Ishikawa (cell line): ENCODE measurements at regions not wholly inside any gene's neighbourhood (a gene's known extent, or its start where the extent isn't known, plus 50 kb on each side); places are given as distances from the start of the nearest gene placed in this dataset.

Source experiments
- CEBPB ChIP-seq: IDR thresholded peaks from 2 replicates; pipeline ENCODE4 v1.6.1; 2012
- CREB1 ChIP-seq: IDR thresholded peaks from 2 replicates; pipeline ENCODE4 v1.6.1; 2012; ENCODE audit warnings: low read depth
- EGR1 ChIP-seq: IDR thresholded peaks from 2 replicates; pipeline ENCODE4 v1.6.1; 2012
- EP300 ChIP-seq: IDR thresholded peaks from 2 replicates; pipeline ENCODE4 v1.6.1; 2012; ENCODE audit warnings: borderline replicate concordance
- FOXM1 ChIP-seq: IDR thresholded peaks from 2 replicates; pipeline ENCODE4 v1.6.1; 2012; ENCODE audit warnings: low read depth, borderline replicate concordance
- MAX ChIP-seq: IDR thresholded peaks from 2 replicates; pipeline ENCODE4 v1.6.1; 2012
- NFIC ChIP-seq: IDR thresholded peaks from 2 replicates; pipeline ENCODE4 v1.6.1; 2012
- RAD21 ChIP-seq: IDR thresholded peaks from 2 replicates; pipeline ENCODE4 v1.6.1; 2012; ENCODE audit warnings: low read depth
- REST ChIP-seq: IDR thresholded peaks from 2 replicates; pipeline ENCODE4 v1.6.1; 2012; ENCODE audit warnings: low read depth, mild to moderate bottlenecking
- TAF1 ChIP-seq: IDR thresholded peaks from 2 replicates; pipeline ENCODE4 v1.6.1; 2012; ENCODE audit warnings: low read depth, mild to moderate bottlenecking
- TCF12 ChIP-seq: IDR thresholded peaks from 2 replicates; pipeline ENCODE4 v1.6.1; 2012; ENCODE audit warnings: low read depth
- TEAD4 ChIP-seq: IDR thresholded peaks from 2 replicates; pipeline ENCODE4 v1.6.1; 2012
- USF1 ChIP-seq: IDR thresholded peaks from 2 replicates; pipeline ENCODE4 v1.6.1; 2012
- YY1 ChIP-seq: IDR thresholded peaks from 2 replicates; pipeline ENCODE4 v1.6.1; 2012; ENCODE audit warnings: low read depth
- ZBTB7A ChIP-seq: IDR thresholded peaks from 2 replicates; pipeline ENCODE4 v1.6.1; 2012; ENCODE audit warnings: low read depth

GRCh38 chr2:114111329-114111728 is 221.4 kb downstream of the ACTR3 start:
- no peak for TF ChIP-seq CREB1
- no peak for TF ChIP-seq RAD21
- no peak for TF ChIP-seq CEBPB
- TF ChIP-seq REST = no peak
- TF ChIP-seq EP300 = no peak
- no peak for TF ChIP-seq ZBTB7A
- TF ChIP-seq TAF1 = no peak

- TF ChIP-seq NFIC (no peak), FOXM1 (no peak), MAX (no peak), TCF12 (no peak), TAF1 (no peak), EP300 (no peak), YY1 (no peak)
Measured at GRCh38 chr2:114113518-114113917, 223.6 kb downstream of the ACTR3 start.

GRCh38 chr2:114118088-114118487 is 228.2 kb downstream of the ACTR3 start:
- TF ChIP-seq RAD21 (no peak), REST (no peak), MAX (no peak), EP300 (no peak), CREB1 (no peak), TEAD4 (no peak), NFIC (no peak), YY1 (no peak), EGR1 (no peak), ZBTB7A (no peak), USF1 (no peak), TCF12 (no peak), TAF1 (no peak), FOXM1 (no peak), CEBPB (no peak)

GRCh38 chr2:114119862-114120261 is 230.0 kb downstream of the ACTR3 start:
- no peak for TF ChIP-seq EP300
- no peak for TF ChIP-seq MAX
- TF ChIP-seq TCF12 = no peak

- TF ChIP-seq EP300 (no peak), TEAD4 (no peak), USF1 (no peak), RAD21 (no peak), TAF1 (no peak), ZBTB7A (no peak)
Measured at GRCh38 chr2:114122930-114123329, 233.0 kb downstream of the ACTR3 start.

- no peak for TF ChIP-seq USF1
Measured at GRCh38 chr2:114123925-114124324, 234.0 kb downstream of the ACTR3 start.

GRCh38 chr2:114127372-114127771 is 237.5 kb downstream of the ACTR3 start:
- TF ChIP-seq RAD21 (no peak), TAF1 (no peak), TEAD4 (no peak)
